ENCODE measurements at regions not wholly inside any gene's neighbourhood (a gene's known extent, or its start where the extent isn't known, plus 50 kb on each side); places are given as distances from the start of the nearest gene placed in this dataset.

DNA sequence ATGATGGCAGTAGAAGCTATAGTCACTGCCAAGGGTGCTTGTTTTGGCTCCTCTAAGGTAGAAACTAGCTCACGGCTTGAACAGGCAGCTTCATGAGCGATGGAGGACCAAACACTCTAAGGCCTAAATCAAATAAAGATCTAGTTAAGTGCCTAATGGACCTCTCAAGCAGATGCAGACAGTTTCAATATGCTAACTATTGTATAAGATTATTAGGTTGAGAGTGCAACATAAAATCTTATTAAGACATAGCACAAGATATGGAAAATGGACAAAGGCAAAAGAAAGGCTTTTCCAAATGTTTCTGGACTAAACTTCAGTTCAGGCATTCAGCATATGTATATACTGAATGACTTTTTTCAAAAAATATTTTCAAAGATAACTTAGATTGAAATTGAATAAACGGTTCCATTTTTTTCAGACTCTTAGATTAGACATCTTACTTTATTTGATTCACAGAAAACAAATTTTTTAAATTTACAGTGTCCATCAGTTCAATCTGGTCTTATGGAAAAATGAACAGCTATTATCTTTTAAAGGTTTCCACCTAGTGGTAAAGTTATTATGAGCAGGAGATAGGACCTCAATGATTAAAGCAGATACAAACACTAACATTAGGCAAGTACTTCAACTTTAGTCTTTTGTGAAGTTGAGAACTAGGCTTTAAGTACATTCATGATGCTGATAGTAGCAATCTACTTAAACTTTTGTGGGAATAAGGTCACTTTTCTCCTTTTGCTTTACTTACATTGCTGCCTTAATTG is 1167.7 kb downstream of the MAT2B start:
- TF ChIP-seq CTCF (optimal IDR thresholded peaks at IDR 0.05 in 1 of 3, IDR thresholded peaks at IDR 0.05 in 1 of 3, conservative IDR thresholded peaks at IDR 0.05 in 1 of 3; ENCODE audit: extremely low read depth in 1 of 3, insufficient read depth in 2 of 3, low read length in 3 of 3) (no peak), EZH2 (IDR thresholded peaks at IDR 0.05; ENCODE audit: low read length) (no peak)

Measured in keratinocyte (primary cell).